ENCODE measurements at regions not wholly inside any gene's neighbourhood (a gene's known extent, or its start where the extent isn't known, plus 50 kb on each side); places are given as distances from the start of the nearest gene placed in this dataset.

DNA sequence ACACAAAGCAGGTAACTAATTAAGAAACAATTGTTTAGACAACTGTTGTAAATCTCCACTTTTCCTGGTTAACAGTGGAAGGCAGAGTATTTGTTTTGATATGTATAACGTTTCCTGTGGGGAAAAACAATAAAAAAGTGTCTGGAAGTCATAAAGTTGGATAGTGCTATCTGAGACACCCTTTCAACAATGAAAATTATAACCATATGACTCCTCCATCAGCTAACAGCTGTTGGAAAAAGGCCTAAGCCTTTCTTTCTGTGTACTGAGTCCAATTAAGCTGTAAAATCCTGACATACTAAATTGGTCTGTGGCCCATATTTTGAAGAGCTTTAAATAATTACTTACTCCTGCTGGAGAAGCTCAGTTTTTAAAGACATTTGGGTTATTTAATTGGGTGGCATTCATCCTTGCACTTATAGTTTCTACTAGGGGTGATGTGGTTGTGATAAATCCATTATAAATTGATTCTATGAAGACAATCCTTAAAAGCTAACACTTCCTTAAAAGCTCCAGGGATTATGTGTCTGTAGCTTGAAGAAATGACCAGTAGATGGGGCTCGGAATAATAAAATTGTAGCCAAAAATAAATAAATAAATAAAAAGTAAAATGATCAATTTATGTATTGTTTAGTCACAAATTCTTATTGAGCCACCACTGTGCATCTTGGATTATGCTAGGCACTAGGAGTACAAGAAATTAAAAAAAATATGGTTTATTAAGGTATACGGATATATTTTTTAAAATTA is 698.1 kb upstream of the NXPH2 start:
- Histone ChIP-seq H2BK120ac (ENCODE audit: low read depth, low read length) (no peak overlapping the region), H3K4me1 (ENCODE audit: control insufficient read depth, low read depth, low read length) (no peaks in the 10 kb centered on the region), H2BK5ac (ENCODE audit: low read length) (no peak overlapping the region), H2BK15ac (replicated peaks; ENCODE audit: low read depth) (no peak overlapping the region), H2AK5ac (ENCODE audit: low read length) (no peak overlapping the region), H3K79me2 (ENCODE audit: control insufficient read depth, insufficient read depth, low read length) (no peaks in the 10 kb centered on the region), H3K4me2 (ENCODE audit: low read length) (no peak overlapping the region), H3K56ac (ENCODE audit: low read length) (no peak overlapping the region), H4K8ac (ENCODE audit: low read depth, low read length) (no peak overlapping the region), H3K9ac (ENCODE audit: low read length) (no peak overlapping the region), H3K27ac (ENCODE audit: low read depth, low read length) (no peak overlapping the region), H4K5ac (ENCODE audit: low read length) (no peak overlapping the region), H3K23ac (ENCODE audit: low read length) (no peak overlapping the region), H3K36me3 (ENCODE audit: control insufficient read depth, insufficient read depth, low read length) (no peaks in the 10 kb centered on the region), H3K27me3 (ENCODE audit: insufficient read depth, low read length, poor library complexity) (no peaks in the 10 kb centered on the region), H3K4ac (ENCODE audit: low read depth, low read length) (no peak overlapping the region), H3K4me3 (ENCODE audit: low read length) (no peak overlapping the region), H3K79me1 (ENCODE audit: low read length) (no peaks in the 10 kb centered on the region), H3K18ac (ENCODE audit: low read length) (no peak overlapping the region)
- DNase-seq: no peak
- 100% methylated on average over 1 of the region's 3 CpGs for WGBS (ENCODE audit: extremely low coverage, insufficient coverage, low lambda C conversion rate)

DNA sequence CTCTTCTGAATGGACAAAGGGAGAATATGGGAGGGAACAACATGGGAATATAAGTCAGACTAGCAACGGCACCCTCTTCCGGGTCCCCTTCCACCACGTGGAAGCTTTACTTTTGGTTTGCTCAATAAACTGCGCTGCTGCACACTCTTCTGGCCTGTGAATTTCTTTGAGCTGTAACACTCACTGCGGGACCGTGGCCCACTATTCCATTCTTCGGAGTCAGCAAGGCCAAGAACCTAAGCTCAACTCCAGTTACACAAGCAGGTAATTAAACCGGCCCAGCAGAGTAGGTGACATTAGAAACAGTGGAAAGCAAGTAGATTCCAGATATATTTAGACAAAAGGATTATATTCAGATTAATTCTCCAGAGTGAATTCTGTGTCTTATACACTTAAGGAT is 697.4 kb upstream of the NXPH2 start:
- no CpG with 5 or more reads among the region's 8 CpGs for WGBS (ENCODE audit: extremely low coverage, insufficient coverage, low lambda C conversion rate)
- H2BK5ac ChIP-seq (ENCODE audit: low read length): no peak overlapping the region

DNA sequence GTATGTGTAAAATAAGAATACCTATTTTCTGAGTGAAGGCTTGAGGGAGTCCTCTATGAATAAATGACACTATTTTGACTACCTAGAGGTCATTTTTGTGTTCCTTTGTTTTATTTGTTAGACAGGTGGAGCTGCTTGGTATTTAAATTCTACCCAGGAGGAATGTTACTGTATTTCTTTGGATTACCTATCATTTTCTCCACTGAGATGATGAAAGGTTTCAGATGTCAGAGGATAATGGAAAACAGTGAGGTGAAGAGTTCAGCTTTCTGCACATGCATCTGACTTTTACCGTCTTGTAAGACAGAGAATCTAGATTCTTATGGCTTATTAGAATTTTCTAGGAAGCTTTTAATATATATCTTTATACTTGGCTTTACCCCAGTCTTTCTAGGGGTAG is 689.8 kb upstream of the NXPH2 start:
- no CpG with 5 or more reads among the region's 1 CpG for WGBS (ENCODE audit: extremely low coverage, insufficient coverage, low lambda C conversion rate)
- H3K4ac ChIP-seq (ENCODE audit: low read depth, low read length): no peak overlapping the region
- no peak overlapping the region for H2BK15ac ChIP-seq (replicated peaks; ENCODE audit: low read depth)
- no peaks in the 10 kb centered on the region for H3K79me1 ChIP-seq (ENCODE audit: low read length)
- H3K9ac ChIP-seq (ENCODE audit: low read length): no peak overlapping the region
- no peaks in the 10 kb centered on the region for H3K4me1 ChIP-seq (ENCODE audit: control insufficient read depth, low read depth, low read length)
- no peak overlapping the region for H3K56ac ChIP-seq (ENCODE audit: low read length)
- H4K5ac ChIP-seq (ENCODE audit: low read length): no peak overlapping the region
- no peak overlapping the region for H2AK5ac ChIP-seq (ENCODE audit: low read length)
- H3K79me2 ChIP-seq (ENCODE audit: control insufficient read depth, insufficient read depth, low read length): no peaks in the 10 kb centered on the region
- no peak overlapping the region for H4K8ac ChIP-seq (ENCODE audit: low read depth, low read length)
- no peak overlapping the region for H3K18ac ChIP-seq (ENCODE audit: low read length)
- no peak for DNase-seq
- H3K27ac ChIP-seq (ENCODE audit: low read depth, low read length): no peak overlapping the region
- no peak overlapping the region for H3K4me2 ChIP-seq (ENCODE audit: low read length)
- H2BK5ac ChIP-seq (ENCODE audit: low read length): no peak overlapping the region
- H3K4me3 ChIP-seq (ENCODE audit: low read length): no peak overlapping the region
- H2BK120ac ChIP-seq (ENCODE audit: low read depth, low read length): no peak overlapping the region
- H3K36me3 ChIP-seq (ENCODE audit: control insufficient read depth, insufficient read depth, low read length): no peaks in the 10 kb centered on the region
- no peak overlapping the region for H3K23ac ChIP-seq (ENCODE audit: low read length)
- H3K27me3 ChIP-seq (ENCODE audit: insufficient read depth, low read length, poor library complexity): no peaks in the 10 kb centered on the region

More for the DNA sequence above, 697.4 kb upstream of the NXPH2 start:
- H2BK120ac ChIP-seq (ENCODE audit: low read depth, low read length): no peak overlapping the region
- H3K4me2 ChIP-seq (ENCODE audit: low read length): no peak overlapping the region
- H2AK5ac ChIP-seq (ENCODE audit: low read length): no peak overlapping the region
- H3K27me3 ChIP-seq (ENCODE audit: insufficient read depth, low read length, poor library complexity): no peaks in the 10 kb centered on the region
- H3K56ac ChIP-seq (ENCODE audit: low read length): no peak overlapping the region
- H3K9ac ChIP-seq (ENCODE audit: low read length): no peak overlapping the region
- H3K79me1 ChIP-seq (ENCODE audit: low read length): no peaks in the 10 kb centered on the region
- H3K36me3 ChIP-seq (ENCODE audit: control insufficient read depth, insufficient read depth, low read length): no peaks in the 10 kb centered on the region
- H4K5ac ChIP-seq (ENCODE audit: low read length): no peak overlapping the region
- no peak overlapping the region for H3K4ac ChIP-seq (ENCODE audit: low read depth, low read length)
- no peak overlapping the region for H2BK15ac ChIP-seq (replicated peaks; ENCODE audit: low read depth)
- H3K4me3 ChIP-seq (ENCODE audit: low read length): no peak overlapping the region
- no peaks in the 10 kb centered on the region for H3K79me2 ChIP-seq (ENCODE audit: control insufficient read depth, insufficient read depth, low read length)
- H3K27ac ChIP-seq (ENCODE audit: low read depth, low read length): no peak overlapping the region
- H4K8ac ChIP-seq (ENCODE audit: low read depth, low read length): no peak overlapping the region
- no peak overlapping the region for H3K23ac ChIP-seq (ENCODE audit: low read length)
- H3K18ac ChIP-seq (ENCODE audit: low read length): no peak overlapping the region
- no peak for DNase-seq
- H3K4me1 ChIP-seq (ENCODE audit: control insufficient read depth, low read depth, low read length): no peaks in the 10 kb centered on the region

- WGBS (ENCODE audit: extremely low coverage, insufficient coverage, low lambda C conversion rate): 100% methylated on average over 1 of the region's 4 CpGs
- no peak overlapping the region for H4K5ac ChIP-seq (ENCODE audit: low read length)
- no peak overlapping the region for H3K23ac ChIP-seq (ENCODE audit: low read length)
These were observed 685.6 kb upstream of the NXPH2 start for GRCh38 chr2:139465789-139466188.

GRCh38 chr2:139457873-139458272 is 677.7 kb upstream of the NXPH2 start:
- Histone ChIP-seq H3K9ac (ENCODE audit: low read length) (no peak overlapping the region), H3K56ac (ENCODE audit: low read length) (no peak overlapping the region), H2BK5ac (ENCODE audit: low read length) (no peak overlapping the region), H3K18ac (ENCODE audit: low read length) (no peak overlapping the region), H3K79me1 (ENCODE audit: low read length) (no peaks in the 10 kb centered on the region), H2BK15ac (replicated peaks; ENCODE audit: low read depth) (no peak overlapping the region), H3K4ac (ENCODE audit: low read depth, low read length) (no peak overlapping the region), H2AK5ac (ENCODE audit: low read length) (no peak overlapping the region), H4K8ac (ENCODE audit: low read depth, low read length) (no peak overlapping the region), H3K4me2 (ENCODE audit: low read length) (no peak overlapping the region), H3K23ac (ENCODE audit: low read length) (no peak overlapping the region), H3K36me3 (ENCODE audit: control insufficient read depth, insufficient read depth, low read length) (no peaks in the 10 kb centered on the region), H4K5ac (ENCODE audit: low read length) (no peak overlapping the region), H3K27me3 (ENCODE audit: insufficient read depth, low read length, poor library complexity) (no peaks in the 10 kb centered on the region), H3K4me1 (ENCODE audit: control insufficient read depth, low read depth, low read length) (no peaks in the 10 kb centered on the region), H2BK120ac (ENCODE audit: low read depth, low read length) (no peak overlapping the region), H3K27ac (ENCODE audit: low read depth, low read length) (no peak overlapping the region), H3K79me2 (ENCODE audit: control insufficient read depth, insufficient read depth, low read length) (no peaks in the 10 kb centered on the region), H3K4me3 (ENCODE audit: low read length) (no peak overlapping the region)
- DNase-seq: no peak
- WGBS (ENCODE audit: extremely low coverage, insufficient coverage, low lambda C conversion rate): no CpG with 5 or more reads among the region's 5 CpGs

More at GRCh38 chr2:139465789-139466188, 685.6 kb upstream of the NXPH2 start:
- Histone ChIP-seq H3K4ac (ENCODE audit: low read depth, low read length) (no peak overlapping the region), H3K79me1 (ENCODE audit: low read length) (no peaks in the 10 kb centered on the region), H2BK15ac (replicated peaks; ENCODE audit: low read depth) (no peak overlapping the region), H3K27me3 (ENCODE audit: insufficient read depth, low read length, poor library complexity) (no peaks in the 10 kb centered on the region), H3K27ac (ENCODE audit: low read depth, low read length) (no peak overlapping the region), H3K9ac (ENCODE audit: low read length) (no peak overlapping the region), H4K8ac (ENCODE audit: low read depth, low read length) (no peak overlapping the region), H3K4me2 (ENCODE audit: low read length) (no peak overlapping the region), H3K18ac (ENCODE audit: low read length) (no peak overlapping the region), H2BK120ac (ENCODE audit: low read depth, low read length) (no peak overlapping the region), H3K36me3 (ENCODE audit: control insufficient read depth, insufficient read depth, low read length) (no peaks in the 10 kb centered on the region), H2BK5ac (ENCODE audit: low read length) (no peak overlapping the region), H3K79me2 (ENCODE audit: control insufficient read depth, insufficient read depth, low read length) (no peaks in the 10 kb centered on the region), H2AK5ac (ENCODE audit: low read length) (no peak overlapping the region), H3K4me1 (ENCODE audit: control insufficient read depth, low read depth, low read length) (no peaks in the 10 kb centered on the region), H3K56ac (ENCODE audit: low read length) (no peak overlapping the region), H3K4me3 (ENCODE audit: low read length) (no peak overlapping the region)
- no peak for DNase-seq

GRCh38 chr2:139454251-139454650 is 674.1 kb upstream of the NXPH2 start:
- H4K5ac ChIP-seq (ENCODE audit: low read length): no peak overlapping the region
- WGBS (ENCODE audit: extremely low coverage, insufficient coverage, low lambda C conversion rate): no CpG with 5 or more reads among the region's 1 CpG
- H3K56ac ChIP-seq (ENCODE audit: low read length): no peak overlapping the region
- H3K4me3 ChIP-seq (ENCODE audit: low read length): no peak overlapping the region
- DNase-seq: no peak
- H3K4me1 ChIP-seq (ENCODE audit: control insufficient read depth, low read depth, low read length): no peaks in the 10 kb centered on the region
- H4K8ac ChIP-seq (ENCODE audit: low read depth, low read length): no peak overlapping the region
- no peak overlapping the region for H3K4me2 ChIP-seq (ENCODE audit: low read length)
- no peak overlapping the region for H3K23ac ChIP-seq (ENCODE audit: low read length)
- no peaks in the 10 kb centered on the region for H3K36me3 ChIP-seq (ENCODE audit: control insufficient read depth, insufficient read depth, low read length)
- H3K79me1 ChIP-seq (ENCODE audit: low read length): no peaks in the 10 kb centered on the region
- no peak overlapping the region for H2AK5ac ChIP-seq (ENCODE audit: low read length)
- H3K27me3 ChIP-seq (ENCODE audit: insufficient read depth, low read length, poor library complexity): no peaks in the 10 kb centered on the region
- H3K9ac ChIP-seq (ENCODE audit: low read length): no peak overlapping the region
- no peak overlapping the region for H3K18ac ChIP-seq (ENCODE audit: low read length)
- no peaks in the 10 kb centered on the region for H3K79me2 ChIP-seq (ENCODE audit: control insufficient read depth, insufficient read depth, low read length)
- no peak overlapping the region for H2BK5ac ChIP-seq (ENCODE audit: low read length)
- no peak overlapping the region for H3K4ac ChIP-seq (ENCODE audit: low read depth, low read length)
- H2BK15ac ChIP-seq (replicated peaks; ENCODE audit: low read depth): no peak overlapping the region
- no peak overlapping the region for H3K27ac ChIP-seq (ENCODE audit: low read depth, low read length)
- H2BK120ac ChIP-seq (ENCODE audit: low read depth, low read length): no peak overlapping the region
